OCI-LY1 (cell line): ENCODE measurements at regions not wholly inside any gene's neighbourhood (a gene's known extent, or its start where the extent isn't known, plus 50 kb on each side); places are given as distances from the start of the nearest gene placed in this dataset.

Source experiments
- EZH2 ChIP-seq: fragments of 200-600 bp; sonication (generic), shearing (Covaris generic); IDR thresholded peaks from 2 replicates; pipeline ENCODE4 v1.8.0; 2017; ENCODE audit warnings: borderline replicate concordance, mixed run types, mild to moderate bottlenecking, antibody characterized with exemption, low read length, moderate library complexity, mixed read lengths
- TF ChIP-seq, protein P1 (sequence below): fragments of 200-600 bp; sonication (generic), shearing (Covaris generic); IDR thresholded peaks from 2 replicates; pipeline ENCODE4 v1.5.1; 2017; ENCODE audit warnings: mild to moderate bottlenecking, antibody characterized with exemption, low read length, moderate library complexity, mixed read lengths

DNA sequence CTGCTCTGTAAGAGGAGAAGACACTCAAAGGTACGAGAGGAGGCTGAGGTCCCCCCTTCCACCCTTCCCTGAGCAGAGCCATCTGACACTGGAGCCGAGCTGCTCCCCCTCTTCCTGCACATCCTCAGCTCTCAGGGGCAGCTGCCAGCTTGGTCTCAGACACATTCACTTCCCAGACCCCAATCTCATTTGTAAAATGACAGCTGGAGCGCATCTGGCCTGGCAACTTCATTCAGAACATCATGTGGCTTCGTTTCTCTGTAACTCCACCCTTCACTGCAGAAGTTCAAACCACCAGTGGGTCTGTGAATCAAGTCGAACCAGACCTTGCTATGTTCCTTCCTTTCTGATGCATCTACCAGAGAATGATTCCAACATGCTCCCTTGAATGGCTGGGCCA lies 145.6 kb upstream of the CDH4 start:
- TF ChIP-seq, protein P1, sequence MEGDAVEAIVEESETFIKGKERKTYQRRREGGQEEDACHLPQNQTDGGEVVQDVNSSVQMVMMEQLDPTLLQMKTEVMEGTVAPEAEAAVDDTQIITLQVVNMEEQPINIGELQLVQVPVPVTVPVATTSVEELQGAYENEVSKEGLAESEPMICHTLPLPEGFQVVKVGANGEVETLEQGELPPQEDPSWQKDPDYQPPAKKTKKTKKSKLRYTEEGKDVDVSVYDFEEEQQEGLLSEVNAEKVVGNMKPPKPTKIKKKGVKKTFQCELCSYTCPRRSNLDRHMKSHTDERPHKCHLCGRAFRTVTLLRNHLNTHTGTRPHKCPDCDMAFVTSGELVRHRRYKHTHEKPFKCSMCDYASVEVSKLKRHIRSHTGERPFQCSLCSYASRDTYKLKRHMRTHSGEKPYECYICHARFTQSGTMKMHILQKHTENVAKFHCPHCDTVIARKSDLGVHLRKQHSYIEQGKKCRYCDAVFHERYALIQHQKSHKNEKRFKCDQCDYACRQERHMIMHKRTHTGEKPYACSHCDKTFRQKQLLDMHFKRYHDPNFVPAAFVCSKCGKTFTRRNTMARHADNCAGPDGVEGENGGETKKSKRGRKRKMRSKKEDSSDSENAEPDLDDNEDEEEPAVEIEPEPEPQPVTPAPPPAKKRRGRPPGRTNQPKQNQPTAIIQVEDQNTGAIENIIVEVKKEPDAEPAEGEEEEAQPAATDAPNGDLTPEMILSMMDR, result no peak
- TF ChIP-seq EZH2, result no peak
